ENCODE measurements at regions not wholly inside any gene's neighbourhood (a gene's known extent, or its start where the extent isn't known, plus 50 kb on each side); places are given as distances from the start of the nearest gene placed in this dataset.
"Not testable (repeated sequence)": the region's sequence is repeated elsewhere in the genome, so short reads cannot be mapped to it uniquely, and the experiment has no call there.

DNA sequence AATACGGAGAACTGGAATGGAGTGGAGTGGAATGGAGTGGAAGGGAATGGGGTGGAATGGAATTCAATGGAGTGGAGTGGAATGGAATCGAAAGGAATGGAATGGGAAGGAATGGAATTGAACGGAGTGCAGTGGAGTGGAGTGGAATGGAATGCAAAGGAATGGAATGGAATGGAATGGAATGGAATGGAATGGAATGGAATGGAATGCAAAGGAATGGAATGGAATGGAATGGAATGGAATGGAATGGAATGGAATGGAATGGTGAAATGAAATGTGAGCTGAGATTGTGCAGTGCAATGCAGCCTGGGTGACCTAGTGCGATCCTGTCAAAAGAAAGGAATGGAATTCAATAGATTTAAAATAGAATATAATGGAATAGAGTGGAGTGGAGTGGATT lies 357.3 kb upstream of the WSB1 start:
- DNase-seq (ENCODE audit: low read depth in 2 of 2), result not testable (repeated sequence)

DNA sequence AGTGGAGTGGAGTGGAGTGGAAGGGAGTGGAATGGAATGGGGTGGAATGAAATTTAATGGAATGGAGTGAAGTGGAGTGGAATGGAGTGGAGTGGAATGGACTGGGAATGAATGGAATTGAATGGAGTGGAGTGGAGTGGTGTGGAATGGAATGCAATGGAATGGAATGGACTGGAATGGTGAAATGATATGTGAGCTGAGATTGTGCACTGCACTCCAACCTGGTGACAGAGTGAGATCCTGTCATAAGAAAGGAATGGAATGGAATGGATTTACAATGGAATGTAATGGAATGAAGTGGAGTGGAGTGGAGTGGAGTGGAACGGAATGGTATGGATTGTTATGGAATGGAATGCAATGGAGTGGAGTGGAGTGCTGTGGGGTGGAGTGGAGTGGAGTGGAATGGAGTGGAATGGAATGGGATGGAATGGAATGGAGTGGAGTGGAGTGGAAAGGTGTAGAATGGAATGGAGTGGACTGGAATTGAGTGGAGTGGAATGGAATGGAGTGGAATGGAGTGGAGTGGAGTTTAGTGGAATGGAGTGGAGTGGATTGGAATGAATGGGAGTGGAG lies 356.1 kb upstream of the WSB1 start:
- DNase-seq (ENCODE audit: low read depth in 2 of 2), result not testable (repeated sequence)

GRCh38 chr17:26939755-26940154 lies 354.2 kb upstream of the WSB1 start:
- not testable (repeated sequence) for DNase-seq (ENCODE audit: low read depth in 2 of 2)

DNA sequence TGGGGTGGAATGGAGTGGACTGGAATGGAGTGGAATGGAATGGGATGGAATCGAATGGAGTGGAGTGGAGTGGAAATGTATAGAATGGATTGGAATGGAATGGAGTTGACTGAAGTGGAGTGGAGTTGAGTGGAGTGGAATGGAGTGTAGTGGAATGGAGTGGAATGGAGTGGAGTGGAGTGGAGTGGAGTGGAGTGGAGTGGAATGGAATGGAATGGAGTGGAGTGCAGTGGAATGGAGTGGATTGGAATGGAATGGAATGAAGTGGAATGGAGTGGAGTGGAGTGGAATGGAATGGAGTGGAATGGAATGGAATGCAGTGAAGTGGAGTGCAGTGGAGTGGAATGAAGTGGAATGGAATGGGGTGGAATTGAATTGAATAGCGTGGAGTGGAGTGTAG lies 353.3 kb upstream of the WSB1 start:
- not testable (repeated sequence) for DNase-seq (ENCODE audit: low read depth in 2 of 2)

DNA sequence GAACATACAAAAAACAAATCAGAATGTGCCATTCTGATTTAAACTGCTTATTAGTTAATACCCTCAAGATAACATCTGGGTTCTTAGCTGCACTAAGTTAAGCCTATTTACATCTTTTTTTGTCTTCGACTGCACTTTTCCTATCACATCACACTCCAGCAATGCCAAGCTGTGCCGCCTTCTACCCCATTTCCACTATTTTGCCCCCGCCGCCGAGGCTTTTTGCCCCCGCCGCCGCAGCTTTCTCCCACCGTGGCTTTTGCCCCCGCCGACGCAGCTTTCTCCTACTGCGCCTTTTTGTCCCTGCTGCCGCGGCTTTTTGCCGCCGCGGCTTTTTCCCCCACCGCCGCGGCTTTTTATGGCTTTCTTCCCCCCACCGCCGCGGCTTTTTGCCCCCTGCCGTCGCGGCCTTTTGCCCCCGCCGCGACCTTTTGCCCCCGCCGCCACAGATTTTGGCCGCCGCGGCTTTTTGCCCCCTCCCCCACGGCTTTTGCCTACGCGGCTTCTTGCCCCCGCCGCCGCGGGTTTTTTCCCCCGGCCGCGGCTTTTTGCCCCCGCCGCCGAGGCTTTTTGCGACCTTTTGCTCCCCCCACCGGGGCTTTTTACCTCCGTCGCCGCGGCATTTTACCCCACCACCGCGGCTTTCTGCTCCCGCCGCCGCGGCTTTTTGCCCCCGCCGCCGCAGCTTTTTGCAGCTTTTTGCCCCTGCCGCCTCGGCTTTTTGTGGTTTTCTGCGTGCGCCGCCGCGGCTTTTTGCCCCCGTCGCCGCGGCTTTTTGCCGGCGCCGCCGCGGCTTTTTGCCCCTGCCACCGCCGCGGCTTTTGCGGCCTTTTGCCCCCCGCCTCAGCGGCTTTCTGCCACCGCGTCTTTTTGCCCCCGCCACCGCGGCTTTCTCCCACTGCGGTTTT lies 331.4 kb upstream of the WSB1 start:
- DNase-seq (ENCODE audit: low read depth in 2 of 2), result no peak

DNA sequence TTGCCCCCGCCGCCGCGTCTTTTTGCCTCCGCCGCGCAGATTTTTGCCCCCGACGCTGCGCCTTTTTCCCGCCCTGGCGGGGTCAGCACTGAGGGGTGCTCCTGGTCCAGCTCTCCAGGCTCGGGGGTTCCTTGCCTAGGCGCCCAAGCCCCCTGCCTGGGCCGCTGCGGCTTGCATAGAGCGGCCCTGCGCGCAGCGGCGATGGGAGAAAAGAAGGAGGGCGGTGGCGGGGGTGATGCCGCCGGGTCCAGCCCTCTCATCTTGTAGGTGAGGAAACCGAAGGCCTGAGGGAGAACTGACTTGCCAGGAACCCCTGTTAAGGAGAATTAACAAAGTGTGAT lies 330.8 kb upstream of the WSB1 start:
- DNase-seq (ENCODE audit: low read depth in 2 of 2), result no peak

DNA sequence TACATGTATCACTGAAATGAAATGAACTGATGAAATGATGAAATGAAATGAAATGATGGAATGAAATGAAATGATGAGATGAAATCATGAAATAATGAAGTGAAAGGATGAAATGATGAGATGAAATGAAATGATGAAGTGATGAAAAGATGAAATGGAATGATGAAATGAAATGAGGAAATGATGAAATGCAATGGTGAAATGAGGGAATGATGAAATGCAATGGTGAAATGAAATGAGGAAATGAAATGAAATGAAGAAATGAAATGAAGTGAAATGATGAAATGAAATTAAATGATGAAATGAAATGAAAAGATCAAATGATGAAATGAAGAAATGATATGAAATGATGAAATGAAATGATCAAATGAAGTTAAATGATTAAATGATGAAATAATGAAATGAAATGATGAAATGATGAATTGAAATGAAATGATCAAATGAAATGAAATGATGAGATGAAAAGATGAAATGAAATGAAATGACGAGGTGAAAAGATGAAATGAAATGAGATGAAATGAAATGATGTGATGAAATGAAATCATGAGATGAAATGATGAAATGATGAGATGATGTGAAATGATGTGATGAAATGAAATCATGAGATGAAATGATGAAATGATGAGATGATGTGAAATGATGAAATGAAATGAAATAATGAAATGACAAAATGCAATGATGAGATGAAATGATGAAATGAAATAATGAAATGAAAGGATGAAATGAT lies 327.9 kb upstream of the WSB1 start:
- DNase-seq (ENCODE audit: low read depth in 2 of 2), result not testable (repeated sequence)

DNA sequence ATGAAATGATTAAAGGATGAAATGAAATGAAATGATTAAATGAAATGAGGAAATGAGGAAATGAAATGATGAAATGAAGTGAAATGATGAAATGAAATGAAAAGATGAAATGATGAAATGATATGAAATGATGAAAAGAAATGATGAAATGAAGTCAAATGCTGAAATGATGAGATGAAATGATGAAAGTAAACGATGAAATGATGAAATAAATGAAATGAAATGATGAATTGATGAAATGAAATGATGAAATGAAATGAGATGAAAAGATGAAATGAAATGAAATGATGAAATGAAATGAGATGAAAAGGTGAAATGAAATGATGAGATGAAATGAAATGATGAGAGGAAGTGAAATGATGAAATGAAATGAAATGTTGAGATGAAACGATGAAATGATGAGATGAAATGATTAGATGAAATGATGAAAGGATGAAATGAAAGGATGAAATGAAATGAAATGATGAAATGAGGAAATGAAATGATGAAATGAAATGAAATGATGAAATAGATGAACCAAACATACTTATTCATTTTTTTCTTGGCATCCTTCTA lies 327.2 kb upstream of the WSB1 start:
- not testable (repeated sequence) for DNase-seq (ENCODE audit: low read depth in 2 of 2)

DNA sequence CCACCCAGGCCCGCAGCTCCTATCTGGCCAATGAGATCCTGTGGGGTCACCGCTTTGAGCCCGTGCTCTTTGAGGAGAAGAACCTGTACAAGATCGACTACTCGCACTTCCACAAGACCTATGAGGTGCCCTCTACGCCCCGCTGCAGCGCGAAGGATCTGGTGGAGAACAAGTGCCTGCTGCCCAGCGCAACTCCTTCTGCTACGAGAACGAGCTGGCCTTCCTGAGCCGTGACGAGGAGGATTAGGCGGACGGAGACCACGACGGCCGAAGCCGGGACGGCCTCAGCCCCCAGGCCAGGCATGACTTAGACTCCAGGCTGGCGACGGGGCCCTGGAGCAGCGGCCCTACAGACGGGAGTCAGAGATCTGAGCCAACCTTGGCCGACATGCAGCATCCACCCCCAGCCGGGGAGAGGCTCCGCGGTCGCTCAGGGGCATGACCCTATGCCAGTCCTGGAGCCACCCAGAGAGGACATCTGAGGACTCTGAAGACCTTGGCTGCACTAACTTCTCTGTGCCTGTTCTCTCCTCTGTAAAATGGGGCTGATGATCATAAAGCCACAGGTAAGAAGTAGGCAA lies 312.0 kb upstream of the WSB1 start:
- not testable (repeated sequence) for DNase-seq (ENCODE audit: low read depth in 2 of 2)

GRCh38 chr17:26982563-26982962 lies 311.4 kb upstream of the WSB1 start:
- DNase-seq (ENCODE audit: low read depth in 2 of 2), result not testable (repeated sequence)

DNA sequence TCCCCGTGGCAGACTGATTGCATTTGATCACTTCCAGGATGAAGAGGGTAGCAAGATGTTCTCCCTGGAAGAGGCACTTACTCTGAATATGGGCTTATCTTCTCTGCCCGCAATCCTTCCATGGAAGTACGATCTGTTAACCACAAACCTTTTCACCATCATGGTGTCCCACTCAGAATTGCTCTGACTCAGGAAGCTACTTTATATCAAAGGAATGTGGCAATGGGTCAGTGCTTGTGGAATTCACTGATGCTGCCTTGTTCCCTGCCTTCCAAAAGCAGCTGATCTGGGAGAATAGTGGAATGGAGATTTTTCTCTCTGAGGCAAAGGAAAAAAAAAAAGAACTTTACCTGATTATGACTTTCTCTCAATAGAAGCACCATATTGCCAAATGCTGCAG lies 306.1 kb upstream of the WSB1 start:
- not testable (repeated sequence) for DNase-seq (ENCODE audit: low read depth in 2 of 2)

DNA sequence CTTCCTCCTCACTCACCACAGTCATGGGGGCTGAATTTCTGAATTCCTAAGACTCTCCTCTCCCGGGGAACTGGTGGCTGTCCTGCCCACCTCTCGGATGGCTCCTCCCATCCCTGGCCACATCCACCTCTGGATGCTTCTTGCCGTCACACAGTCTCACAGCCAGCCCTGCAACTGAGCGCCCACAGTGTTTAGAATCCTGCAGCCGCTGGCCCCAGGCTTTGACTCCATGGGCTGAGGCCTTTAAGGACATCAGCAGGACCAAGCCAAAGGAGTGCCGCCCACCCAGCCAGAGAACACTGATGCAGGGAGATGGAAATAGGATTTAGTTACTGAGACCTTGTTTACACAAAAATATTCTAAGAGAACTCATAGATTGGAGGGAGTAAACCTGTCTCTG lies 299.3 kb upstream of the WSB1 start:
- DNase-seq (ENCODE audit: low read depth in 2 of 2), result not testable (repeated sequence)

GRCh38 chr17:26996146-26996916 lies 297.6 kb upstream of the WSB1 start:
- not testable (repeated sequence) for DNase-seq (ENCODE audit: low read depth in 2 of 2)

DNA sequence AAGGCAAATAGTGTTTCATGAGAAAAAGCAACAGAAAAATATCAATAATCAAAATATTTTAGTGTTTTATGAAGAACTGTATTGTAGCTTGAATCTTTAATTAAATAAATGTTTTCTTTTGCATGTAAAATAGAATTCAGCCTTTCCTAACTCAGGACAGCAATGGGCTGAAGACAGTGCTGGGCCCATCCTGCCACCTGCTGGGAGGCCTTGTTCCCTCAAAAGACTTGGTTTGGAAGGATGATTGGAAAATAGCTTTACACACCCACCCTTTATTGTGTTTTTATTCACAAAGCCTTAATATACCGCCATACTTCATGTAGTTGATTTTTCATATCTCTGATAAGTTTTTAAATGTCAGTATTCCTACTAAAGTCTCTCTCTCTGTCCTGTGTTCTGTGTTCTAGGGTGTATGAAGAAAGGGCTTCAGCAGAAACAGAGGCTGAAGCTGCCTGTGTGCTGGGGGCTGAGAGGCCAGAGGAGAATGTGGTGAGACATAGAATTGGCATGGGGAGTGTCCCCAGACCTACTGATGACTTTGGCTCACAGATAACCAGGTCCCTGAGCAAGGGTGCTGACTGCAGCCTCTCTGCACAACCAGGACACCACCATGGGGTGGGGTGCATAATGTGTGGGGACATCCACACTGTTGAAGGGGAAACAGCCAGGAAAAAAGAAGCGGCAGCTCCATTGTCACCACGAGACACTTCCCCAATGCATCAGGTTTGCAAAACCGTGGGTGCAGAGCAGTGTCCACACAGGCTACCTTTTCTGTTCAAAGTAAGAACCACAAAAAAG lies 286.0 kb upstream of the WSB1 start:
- not testable (repeated sequence) for DNase-seq (ENCODE audit: low read depth in 2 of 2)

DNA sequence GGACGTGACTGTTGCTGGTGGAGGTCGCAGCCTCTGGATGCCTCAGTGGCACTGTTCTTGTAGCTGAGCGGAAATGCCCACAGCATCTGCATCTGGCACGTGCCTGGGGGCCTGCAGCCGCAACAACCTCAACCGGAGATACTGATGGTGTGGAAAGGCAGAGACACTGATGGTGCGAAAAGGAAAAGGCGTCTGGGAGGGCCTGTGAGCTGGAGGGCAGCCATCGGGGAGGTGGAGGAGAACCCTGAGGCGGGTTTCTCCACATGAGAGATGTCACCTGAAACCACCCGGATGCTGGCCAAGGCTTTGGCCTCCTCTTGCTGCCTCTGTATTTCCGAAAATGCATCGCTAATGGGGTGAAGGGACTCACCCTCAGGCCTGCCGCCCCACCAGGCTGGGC lies 284.8 kb upstream of the WSB1 start:
- no peak for DNase-seq (ENCODE audit: low read depth in 2 of 2)

DNA sequence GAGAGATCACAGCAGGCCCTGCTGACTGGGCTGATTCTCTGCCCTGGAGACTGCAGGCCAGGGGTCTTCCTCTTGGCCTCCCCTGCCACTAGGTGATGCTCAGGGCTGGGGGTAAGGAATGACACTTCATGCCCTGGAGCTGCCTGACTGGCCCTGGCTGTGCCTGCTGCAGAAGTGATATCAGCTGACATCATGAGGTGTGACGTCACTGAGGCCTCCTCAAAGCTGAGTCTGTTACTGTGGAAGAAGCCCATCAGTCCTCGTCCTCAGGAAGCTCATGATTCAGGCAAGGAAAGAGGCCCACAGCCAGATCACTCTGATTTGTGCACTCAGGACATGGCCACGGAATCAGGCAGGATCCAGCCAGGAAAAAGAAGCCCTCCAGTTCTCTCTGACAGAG lies 283.8 kb upstream of the WSB1 start:
- not testable (repeated sequence) for DNase-seq (ENCODE audit: low read depth in 2 of 2)

GRCh38 chr17:27030552-27030951 lies 263.4 kb upstream of the WSB1 start:
- DNase-seq (ENCODE audit: low read depth in 2 of 2), result not testable (repeated sequence)

- no peak for DNase-seq (ENCODE audit: low read depth in 2 of 2)
These were observed 255.2 kb upstream of the WSB1 start for GRCh38 chr17:27038676-27039075.

- DNase-seq (ENCODE audit: low read depth in 2 of 2), result not testable (repeated sequence)
These were observed 248.9 kb upstream of the WSB1 start for GRCh38 chr17:27045039-27045438.

Data from dermis microvascular lymphatic vessel endothelial cell (primary cell).